NCI-H446 (cell line): ENCODE measurements at regions not wholly inside any gene's neighbourhood (a gene's known extent, or its start where the extent isn't known, plus 50 kb on each side); places are given as distances from the start of the nearest gene placed in this dataset.
"Not testable (repeated sequence)": the region's sequence is repeated elsewhere in the genome, so short reads cannot be mapped to it uniquely, and the experiment has no call there.

Experiments
- DNase-seq, 2 experiments: peaks; one replicate each; lab custom pipeline; 2025; lab: John Stamatoyannopoulos, UW

GRCh38 chr18:22566703-22567420, 149.1 kb upstream of the CTAGE1 start:
- DNase-seq, result no peak

GRCh38 chr18:22567794-22568193, 150.1 kb upstream of the CTAGE1 start:
- DNase-seq, result no peak

GRCh38 chr18:22570492-22570891, 152.8 kb upstream of the CTAGE1 start:
- no peak for DNase-seq

GRCh38 chr18:22572341-22572740, 154.6 kb upstream of the CTAGE1 start:
- no peak for DNase-seq

- DNase-seq, result no peak
Observed at GRCh38 chr18:22579271-22579670, 161.6 kb upstream of the CTAGE1 start.

- no peak for DNase-seq
Observed at GRCh38 chr18:22585333-22585732, 167.6 kb upstream of the CTAGE1 start.

GRCh38 chr18:22585821-22586220, 168.1 kb upstream of the CTAGE1 start:
- no peak for DNase-seq

- DNase-seq, result no peak
Observed at GRCh38 chr18:22591222-22591621, 173.5 kb upstream of the CTAGE1 start.

GRCh38 chr18:22594155-22594690, 176.5 kb upstream of the CTAGE1 start:
- no peak for DNase-seq

- DNase-seq, result no peak
Observed at GRCh38 chr18:22601481-22601880, 183.8 kb upstream of the CTAGE1 start.

GRCh38 chr18:22602456-22602855, 184.7 kb upstream of the CTAGE1 start:
- DNase-seq, result not testable (repeated sequence)

- no peak for DNase-seq
Observed at GRCh38 chr18:22603902-22604301, 186.2 kb upstream of the CTAGE1 start.

GRCh38 chr18:22604390-22604985, 186.8 kb upstream of the CTAGE1 start:
- DNase-seq, result no peak

- DNase-seq, result no peak
Observed at GRCh38 chr18:22604986-22605421, 187.3 kb upstream of the CTAGE1 start.

- no peak for DNase-seq
Observed at GRCh38 chr18:22605736-22606135, 188.0 kb upstream of the CTAGE1 start.

GRCh38 chr18:22606563-22607283, 189.0 kb upstream of the CTAGE1 start:
- no peak for DNase-seq

- DNase-seq, result no peak
Observed at GRCh38 chr18:22607284-22607635, 189.5 kb upstream of the CTAGE1 start.

- DNase-seq, result no peak
Observed at GRCh38 chr18:22608847-22609246, 191.1 kb upstream of the CTAGE1 start.

- DNase-seq, result no peak
Observed at GRCh38 chr18:22609642-22610041, 191.9 kb upstream of the CTAGE1 start.

- DNase-seq, result no peak
Observed at GRCh38 chr18:22613058-22613690, 195.5 kb upstream of the CTAGE1 start.

GRCh38 chr18:22613788-22614187, 196.1 kb upstream of the CTAGE1 start:
- no peak for DNase-seq

GRCh38 chr18:22623513-22623912, 205.8 kb upstream of the CTAGE1 start:
- DNase-seq, result no peak
